ENCODE measurements at regions not wholly inside any gene's neighbourhood (a gene's known extent, or its start where the extent isn't known, plus 50 kb on each side); places are given as distances from the start of the nearest gene placed in this dataset.
"Not testable (repeated sequence)": the region's sequence is repeated elsewhere in the genome, so short reads cannot be mapped to it uniquely, and the experiment has no call there.

DNA sequence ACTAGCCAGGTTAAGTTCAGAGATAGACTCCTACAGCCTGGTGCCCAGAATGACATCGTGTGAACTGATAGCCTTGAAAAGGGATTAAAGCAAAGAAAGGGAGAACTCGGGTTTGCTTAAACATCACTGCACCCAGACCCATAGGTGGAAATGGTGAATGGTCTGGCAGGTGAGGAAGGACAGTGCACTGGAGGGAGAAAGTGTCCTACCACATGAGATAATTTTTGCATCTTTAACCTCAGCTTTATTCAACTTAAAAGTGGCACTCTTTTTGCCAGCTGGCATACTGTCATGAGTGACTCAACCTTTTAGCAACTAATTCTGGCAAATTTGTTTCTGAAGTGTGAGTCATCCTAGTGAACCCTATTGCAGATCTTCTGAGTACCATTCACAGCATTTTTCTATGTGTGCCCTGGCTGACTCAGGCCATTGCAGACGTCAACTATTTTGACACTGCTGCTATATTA lies 53.0 kb upstream of the DAPP1 start:
- no peak for FAIRE-seq

DNA sequence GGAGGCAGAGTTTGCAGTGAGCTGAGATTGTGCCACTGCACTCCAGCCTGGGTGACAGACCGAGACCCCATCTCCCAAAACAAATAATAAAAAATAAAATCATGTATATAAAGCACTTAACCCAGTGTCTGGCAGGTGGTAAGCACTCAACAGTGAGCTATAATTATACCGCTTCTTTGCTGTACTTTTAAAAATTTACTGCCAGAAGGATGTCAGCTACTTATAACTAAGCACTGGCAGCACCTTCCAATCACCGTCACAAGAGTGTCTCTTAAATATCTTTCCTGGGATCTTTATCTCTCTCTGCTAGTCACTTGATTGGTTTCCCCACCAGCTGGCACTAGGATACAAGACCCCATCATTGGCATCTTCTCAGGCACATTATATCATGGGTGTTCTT lies 53.9 kb upstream of the DAPP1 start:
- DNase-seq (ENCODE audit: low spot score in 2 of 2) = no peak
- no peak for FAIRE-seq

More for the DNA sequence above, 53.0 kb upstream of the DAPP1 start:
- peak in 1 of 2 donors; percentile 18 for DNase-seq (ENCODE audit: low spot score in 2 of 2)

DNA sequence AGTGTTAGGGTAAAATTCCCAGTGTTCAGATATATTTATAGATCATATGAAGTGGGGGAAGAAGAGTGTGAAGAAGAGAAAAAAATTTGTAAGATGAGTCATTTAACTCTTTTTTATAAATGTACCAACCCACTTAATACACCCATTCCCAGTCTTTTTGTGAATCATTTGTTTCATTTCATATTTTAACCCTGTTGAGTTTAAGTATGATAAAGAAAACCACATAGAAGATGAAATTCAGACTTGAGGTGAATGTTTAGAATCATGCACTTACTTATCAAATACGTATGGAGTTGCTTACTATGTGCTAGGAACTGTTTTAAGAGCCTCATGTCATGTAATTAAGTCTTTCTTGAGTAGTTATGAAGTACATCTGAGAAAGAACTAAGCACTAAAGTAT lies 56.6 kb upstream of the DAPP1 start:
- FAIRE-seq (no peak), DNase-seq (ENCODE audit: low spot score in 2 of 2) (no peak)

DNA sequence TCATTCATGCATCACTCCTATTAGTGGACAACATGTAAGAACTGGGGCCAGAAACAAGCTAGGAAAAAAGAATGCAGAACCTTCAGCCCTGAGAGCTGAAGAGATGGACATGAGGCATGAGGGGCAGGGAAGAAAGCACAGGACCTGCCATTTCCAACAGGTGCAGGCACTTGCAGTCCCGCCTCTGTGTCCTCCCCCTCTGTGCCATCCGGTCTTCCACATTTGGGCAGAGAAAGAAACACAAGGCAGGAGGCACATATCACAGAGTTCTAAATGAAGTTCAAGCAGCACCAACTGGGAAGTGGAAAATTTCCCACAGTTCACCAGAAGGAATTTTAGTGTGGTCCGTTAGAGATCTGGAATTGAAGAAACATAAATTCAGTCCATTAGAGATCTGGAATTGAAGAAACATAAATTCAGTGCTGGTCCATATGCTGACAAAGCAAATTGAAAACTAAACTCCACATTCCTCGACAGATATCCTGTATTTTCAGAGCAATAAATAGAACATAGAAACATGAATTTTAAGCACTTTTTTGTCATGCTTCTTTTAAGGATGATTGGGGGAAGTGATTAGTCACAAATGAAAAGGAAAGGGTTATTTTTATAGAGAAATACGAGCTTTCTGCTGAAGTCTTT lies 57.2 kb upstream of the DAPP1 start:
- FAIRE-seq = no peak
- no peak for DNase-seq (ENCODE audit: low spot score in 2 of 2)

DNA sequence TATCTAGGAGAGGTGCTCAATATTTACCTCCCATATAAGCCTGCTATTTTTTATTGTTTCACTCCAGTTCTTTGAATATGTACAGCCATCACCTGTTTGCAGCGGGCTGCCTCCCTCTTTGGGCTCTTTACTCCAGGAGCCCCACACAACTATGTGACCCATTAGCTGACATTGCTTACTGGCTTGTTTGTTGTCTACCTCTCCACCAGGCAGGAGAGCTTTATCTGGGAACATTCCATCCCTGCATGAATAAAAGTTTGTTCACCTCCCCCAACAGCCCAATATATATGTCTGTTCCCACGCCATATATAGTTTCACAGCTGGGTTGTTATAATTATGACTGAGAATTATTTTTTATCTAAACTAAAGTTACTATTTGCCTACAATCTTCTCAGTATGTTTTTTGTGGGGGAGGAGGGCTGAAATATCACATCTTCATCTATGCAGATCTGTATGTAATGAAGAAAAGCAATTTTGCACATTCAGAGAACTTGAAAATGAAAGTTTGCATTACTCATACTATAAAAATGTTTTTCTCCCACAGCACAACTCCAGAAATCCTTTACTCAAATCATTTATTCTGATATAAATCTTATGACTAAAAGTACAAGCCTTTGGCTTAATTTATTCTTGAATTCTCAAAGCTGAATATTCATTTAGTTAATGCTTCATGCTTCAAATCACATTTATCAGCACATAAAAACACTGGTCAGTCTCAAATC lies 61.2 kb upstream of the DAPP1 start:
- DNase-seq (ENCODE audit: low spot score in 2 of 2) (no peak), FAIRE-seq (no peak)

DNA sequence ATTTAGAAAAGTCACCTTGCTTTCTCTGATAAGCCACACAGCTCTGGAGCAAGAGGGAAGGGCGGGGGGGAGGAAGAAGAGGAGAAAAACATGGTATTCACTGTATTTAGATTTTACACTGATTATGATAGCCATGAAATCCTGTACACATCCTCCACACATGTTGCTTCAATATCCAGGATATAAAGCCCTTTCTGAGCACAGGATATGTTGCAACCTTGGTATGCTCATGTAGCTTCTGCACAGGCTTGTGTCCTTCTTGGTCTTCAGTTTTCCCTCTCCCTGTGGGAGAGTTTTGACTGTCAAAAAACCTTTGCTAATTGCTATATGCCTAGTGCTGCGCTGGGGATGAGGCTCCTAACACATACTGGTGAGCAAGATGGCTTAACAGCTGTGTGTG lies 61.9 kb upstream of the DAPP1 start:
- FAIRE-seq (no peak), DNase-seq (ENCODE audit: low spot score in 2 of 2) (no peak)

DNA sequence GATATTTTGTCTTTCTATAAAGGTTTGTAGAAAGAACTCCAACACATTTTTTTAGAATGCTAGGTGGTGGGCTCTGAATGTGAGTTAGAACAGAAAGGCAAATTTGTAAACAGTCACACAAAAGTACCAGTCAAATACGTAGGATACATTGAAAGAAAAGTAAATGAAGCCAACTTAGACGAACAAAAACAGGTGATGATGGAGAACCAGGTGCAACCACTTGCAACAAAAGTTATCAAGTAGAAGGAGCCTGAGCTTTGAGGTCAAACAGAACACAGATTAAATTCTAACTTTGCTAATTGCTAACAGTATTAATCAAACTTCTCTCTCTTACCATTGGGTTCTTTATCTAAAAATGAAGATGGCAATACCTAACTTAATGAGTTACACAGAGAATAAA lies 62.7 kb upstream of the DAPP1 start:
- no peak for DNase-seq (ENCODE audit: low spot score in 2 of 2)
- no peak for FAIRE-seq

DNA sequence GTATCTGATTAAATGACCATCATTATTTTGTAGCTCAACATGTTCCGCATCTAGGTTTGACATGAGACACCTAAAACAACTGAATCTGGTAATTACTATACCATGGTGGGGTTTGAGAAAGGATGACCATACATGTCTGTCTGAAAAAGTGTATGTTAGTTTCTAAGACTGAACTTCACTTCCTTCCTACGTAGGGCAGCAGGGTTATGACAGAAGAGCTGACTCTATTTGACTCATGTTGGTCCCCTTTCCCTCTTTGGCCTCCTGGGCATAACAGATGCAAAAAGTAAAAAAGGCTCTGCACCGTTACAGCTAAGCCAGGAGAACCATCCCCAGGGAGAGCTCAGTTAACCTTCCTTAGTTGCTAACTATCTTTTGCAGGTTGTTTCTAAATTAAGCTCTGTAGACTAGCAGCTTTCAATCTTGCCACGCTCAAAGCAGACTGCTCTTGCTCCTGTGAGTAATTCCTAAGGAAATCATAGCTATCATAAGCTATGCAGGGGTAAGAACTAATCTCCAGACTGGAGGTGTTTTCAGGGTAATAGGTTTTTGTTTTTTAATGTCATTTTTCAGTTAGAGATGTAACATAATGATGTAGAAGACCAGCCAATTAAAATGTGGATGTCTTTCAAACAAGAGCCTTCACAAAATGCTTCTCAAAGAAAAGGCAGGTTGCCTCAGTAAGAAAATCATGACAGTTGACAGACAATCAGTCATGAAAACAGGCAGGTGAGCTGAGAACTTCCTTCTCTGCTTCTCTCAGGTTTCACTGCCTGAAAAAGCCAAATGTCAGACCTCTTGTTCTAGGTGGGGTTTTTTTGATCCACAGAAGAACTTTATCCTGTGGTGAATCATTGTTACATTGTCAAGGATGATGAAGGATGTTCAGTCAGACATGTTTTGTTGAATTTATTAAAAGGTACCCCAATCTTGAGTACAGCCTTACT lies 66.9 kb upstream of the DAPP1 start:
- DNase-seq (ENCODE audit: low spot score in 2 of 2) (no peak), FAIRE-seq (no peak)

DNA sequence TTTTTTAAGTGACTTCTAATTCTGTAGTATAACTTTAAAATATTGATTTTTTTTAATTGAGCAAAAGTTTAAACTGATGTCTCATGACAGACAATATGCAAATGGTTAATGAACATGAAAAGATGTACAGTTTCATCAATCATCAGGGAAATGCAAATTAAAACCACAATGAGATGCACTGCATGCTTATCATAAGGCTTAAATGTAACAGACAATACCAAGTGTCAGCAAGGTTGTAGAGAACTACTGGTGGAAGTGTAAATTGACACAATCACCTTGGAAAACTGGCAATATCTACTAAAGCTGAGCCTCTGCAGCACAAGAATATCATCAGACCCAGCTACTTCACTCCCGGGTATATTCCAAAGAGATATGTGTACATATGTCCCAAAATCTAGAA lies 70.2 kb upstream of the DAPP1 start:
- DNase-seq (ENCODE audit: low spot score in 2 of 2) (no peak), FAIRE-seq (no peak)

DNA sequence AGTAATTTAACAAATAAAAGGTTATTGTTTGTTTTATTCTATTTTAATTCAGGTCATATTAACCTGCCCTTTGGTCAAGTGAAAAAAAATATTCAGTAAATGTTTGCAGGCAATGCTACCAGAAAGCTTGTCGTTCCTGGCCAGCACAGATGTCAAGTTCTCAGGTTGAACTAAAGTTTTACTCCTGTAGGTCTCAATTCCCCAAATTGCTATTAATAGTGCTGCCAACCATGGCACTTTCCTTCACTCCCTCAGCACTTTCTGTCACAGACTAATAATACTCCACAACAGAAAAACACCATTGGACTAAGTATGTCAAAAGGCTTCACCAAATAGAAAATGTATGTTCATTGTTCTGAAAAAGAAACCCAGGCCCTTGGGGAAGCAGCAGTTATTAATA lies 79.2 kb upstream of the C4orf54 start:
- DNase-seq (ENCODE audit: low spot score in 2 of 2) = no peak
- FAIRE-seq = no peak

DNA sequence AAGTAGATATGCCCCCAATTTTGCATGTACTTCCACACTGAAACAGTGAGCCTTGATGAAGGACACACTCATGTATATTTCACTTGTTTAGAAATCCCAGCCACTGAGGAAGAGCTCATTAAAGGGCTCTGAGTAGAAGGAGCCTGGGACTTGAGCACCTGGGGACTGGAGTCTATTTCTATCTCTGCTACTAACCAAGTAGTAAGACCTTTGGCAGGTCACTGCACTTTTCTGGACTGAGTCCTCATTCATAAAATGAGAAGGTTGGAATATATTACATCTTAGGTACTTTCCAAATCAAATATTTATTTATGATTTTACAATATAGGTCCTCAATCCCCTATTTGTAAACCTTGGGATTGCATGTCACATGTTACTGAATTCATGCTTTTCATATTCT lies 78.2 kb upstream of the C4orf54 start:
- no peak for DNase-seq (ENCODE audit: low spot score in 2 of 2)
- no peak for FAIRE-seq

DNA sequence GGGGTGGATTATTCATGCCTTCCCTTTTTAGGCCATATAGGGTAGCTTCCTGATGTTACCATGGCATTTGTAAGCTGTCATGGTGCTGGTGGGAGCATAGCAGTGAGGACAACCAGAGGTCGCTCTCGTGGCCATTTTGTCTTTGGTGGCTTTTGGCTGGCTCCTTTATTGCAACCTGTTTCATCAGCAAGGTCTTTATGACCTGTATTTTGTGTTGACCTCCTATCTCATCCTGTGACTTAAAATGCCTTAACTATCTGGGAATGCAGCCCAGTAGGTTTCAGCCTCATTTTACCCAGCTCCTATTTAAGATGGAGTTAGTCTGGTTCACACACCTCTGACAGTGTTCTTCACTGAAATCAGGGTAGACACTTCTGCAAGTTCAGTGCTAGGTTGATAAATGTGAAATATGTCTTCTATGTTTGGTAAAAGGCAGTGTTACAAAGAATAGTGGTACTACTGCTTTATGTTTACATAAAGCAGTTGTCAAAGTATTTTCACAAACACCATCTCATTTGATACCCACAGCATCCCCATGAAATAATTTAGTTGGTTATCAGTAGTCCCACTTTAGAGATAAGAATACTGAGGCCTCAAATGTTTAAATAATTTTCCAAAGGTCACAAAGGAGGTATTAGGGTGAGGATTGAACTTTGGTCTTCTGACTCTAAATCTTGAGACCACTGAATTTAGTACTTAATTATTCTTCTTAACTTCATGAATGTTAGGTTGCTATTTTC lies 77.1 kb upstream of the C4orf54 start:
- no peak for FAIRE-seq
- DNase-seq (ENCODE audit: low spot score in 2 of 2) = no peak

DNA sequence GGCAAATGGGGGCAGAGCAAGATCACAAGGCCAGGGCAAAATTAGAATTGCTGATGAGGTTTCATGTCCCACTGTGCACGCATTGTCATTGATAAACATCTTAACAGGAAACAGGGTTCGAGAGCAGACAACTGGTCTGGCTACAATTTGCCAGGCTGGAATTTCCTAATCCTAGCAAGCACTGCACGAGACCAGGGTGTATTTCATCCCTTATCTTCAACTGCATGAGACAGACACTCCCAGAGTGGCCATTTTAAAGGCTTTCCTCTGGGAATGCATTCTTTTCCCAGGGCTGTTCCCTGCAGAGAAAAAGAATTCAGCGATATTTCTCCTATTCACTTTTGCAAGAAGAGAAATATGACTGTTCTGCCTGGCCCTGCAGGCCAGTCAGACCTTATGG lies 75.8 kb upstream of the C4orf54 start:
- not testable (repeated sequence) for FAIRE-seq; DNase-seq (ENCODE audit: low spot score in 2 of 2)

DNA sequence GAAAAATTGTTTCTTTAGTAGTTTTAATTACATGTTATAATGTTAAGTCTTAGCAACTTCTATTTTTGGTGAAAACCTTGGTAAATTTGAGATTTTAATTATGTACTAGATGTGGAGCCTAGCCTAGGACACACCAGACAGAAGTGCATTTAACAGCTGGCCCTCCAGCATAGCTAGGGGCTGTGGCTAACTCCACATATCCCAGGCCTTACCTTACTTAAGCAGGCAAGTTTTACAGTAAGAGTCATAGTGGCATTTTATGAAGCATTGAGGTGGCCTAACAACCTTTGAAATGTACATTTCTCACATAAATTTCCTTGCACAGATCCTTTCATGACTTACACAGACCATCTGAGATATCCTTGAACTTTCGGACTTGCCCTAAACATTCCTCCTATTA lies 71.6 kb upstream of the C4orf54 start:
- no peak for DNase-seq (ENCODE audit: low spot score in 2 of 2)
- FAIRE-seq = no peak

DNA sequence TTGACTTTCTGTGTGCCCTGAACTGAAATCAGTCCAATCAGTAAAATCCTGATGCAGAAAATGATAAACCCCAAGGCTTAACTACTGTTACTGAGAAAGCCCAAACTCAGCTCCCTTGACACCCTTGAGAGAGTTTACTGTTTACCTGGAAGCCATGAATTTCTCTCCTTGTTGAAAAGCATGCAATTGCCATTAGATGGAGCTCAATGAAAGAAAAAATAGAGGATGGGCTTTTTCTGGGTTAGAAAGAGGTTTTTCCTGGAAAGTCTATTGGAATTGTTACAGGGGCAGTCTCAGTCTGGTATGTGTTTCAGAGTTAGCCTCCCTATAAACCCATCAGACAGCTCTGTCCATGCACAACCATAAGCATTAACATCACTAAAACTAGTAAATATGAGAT lies 66.4 kb upstream of the C4orf54 start:
- DNase-seq (ENCODE audit: low spot score in 2 of 2) (no peak), FAIRE-seq (no peak)

DNA sequence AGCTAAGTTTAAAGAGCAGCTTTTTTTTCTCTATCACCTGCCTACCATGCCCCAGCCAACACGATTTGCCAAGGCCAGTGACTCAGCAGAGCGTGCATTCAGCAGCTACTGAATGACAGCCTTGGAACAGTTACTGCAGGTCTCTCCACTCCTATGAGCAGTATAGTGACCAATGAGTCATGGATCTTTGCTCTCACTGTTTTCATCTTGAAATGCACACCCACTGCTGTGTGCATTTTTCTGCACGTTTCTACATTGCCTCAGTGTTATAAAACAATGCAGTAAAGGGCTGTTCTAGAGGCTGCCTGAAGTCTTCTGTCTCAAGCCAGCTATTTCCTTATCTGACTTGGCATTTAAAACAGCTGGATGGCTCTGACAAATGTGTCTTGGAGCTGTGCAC lies 66.0 kb upstream of the C4orf54 start:
- DNase-seq (ENCODE audit: low spot score in 2 of 2) (peak; percentile 3 to 23), FAIRE-seq (no peak)

DNA sequence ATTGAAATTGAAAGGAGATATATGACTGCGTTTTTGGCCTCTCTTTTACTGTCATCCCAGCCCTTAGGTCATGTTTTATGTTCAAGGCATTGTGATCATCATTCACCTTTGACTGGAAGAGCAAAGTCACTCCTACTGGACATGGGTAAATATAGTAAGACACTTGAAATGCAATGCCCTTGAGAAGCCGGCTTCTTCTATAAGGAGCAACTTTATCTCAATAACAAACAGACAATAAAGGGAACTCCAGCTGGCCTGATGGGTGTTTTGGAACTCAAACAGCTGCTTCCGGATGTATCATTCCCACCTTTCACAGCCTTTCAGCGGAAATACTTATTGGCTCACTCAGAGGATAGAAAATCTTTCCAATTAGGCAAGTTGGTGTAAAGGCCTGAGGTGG lies 65.1 kb upstream of the C4orf54 start:
- FAIRE-seq (no peak), DNase-seq (ENCODE audit: low spot score in 2 of 2) (no peak)

DNA sequence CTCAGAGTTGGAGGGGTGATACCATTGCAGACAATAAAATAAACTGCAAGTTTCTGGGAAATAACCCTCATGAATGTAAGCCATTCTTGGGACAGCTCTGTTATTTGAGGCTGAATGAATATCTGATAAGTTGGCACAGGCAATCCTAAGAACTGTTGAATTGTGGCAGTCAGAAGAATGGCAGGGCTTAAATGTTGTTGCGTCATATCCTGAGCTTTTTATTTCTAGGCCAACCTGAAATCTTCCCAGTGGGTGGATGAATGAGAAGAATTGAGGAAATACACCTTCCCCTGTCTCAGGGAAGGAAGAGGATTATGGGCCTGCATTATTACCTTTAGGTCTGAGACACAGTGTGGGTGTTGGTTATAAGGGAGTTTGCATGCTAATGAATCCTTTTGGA lies 64.4 kb upstream of the C4orf54 start:
- DNase-seq (ENCODE audit: low spot score in 2 of 2) (no peak), FAIRE-seq (no peak)

DNA sequence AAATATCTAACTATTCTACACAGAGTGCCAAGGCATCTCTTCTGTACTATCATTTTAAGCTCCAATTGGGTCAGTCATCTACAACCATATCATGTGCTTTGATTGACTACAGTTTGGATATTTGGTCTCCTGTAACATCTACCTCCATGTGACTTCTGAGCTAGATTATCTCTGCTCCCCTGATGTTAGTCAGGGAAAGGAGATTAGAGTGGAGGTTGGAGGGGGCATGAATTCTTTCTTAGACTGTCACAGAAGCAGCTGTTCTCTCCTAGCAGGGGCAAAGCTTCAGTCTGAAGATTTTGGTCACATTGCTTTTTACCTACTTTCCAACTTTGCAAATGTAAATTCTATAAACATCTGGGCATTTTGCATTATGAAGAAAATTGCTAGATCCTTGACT lies 62.6 kb upstream of the C4orf54 start:
- no peak for DNase-seq (ENCODE audit: low spot score in 2 of 2)
- no peak for FAIRE-seq

DNA sequence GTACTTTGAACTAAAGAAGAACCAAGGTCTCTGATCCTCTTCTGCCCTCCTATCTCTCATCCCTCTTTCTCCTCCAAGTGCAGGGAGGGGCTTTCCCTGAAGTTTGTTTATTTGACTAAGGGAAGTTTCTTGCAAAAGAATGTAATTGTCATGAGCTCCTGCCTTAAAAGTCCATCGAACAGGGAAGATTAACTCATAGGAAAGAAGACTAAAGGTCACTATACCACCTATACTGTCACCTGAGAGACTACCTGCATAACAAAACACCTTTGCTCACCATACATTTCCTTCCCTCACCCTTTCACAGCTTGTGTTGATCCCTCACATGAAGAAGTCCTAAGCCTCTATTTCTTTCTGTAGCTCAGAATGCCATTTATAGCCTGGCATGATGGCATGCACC lies 59.4 kb upstream of the C4orf54 start:
- DNase-seq (ENCODE audit: low spot score in 2 of 2) (no peak), FAIRE-seq (no peak)

DNA sequence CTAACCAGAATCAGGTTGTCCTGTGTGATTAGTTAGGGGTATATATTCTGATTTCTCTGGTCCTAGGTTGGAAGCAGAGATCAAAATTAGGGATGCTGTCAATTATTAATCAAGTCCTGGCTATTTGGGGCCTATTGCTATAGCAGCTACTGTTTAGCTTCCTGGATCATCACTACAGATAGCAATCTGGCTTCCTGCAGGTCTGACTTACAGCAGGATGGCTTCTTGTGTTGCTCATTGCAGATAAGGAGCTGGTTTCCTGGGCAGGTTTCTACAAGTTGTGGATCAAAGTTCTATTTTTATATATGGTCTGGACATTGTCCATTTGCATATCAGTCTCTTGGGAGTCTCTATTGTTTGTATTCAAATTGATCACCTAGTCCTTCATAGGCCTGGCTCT lies 57.7 kb upstream of the C4orf54 start:
- FAIRE-seq (no peak), DNase-seq (ENCODE audit: low spot score in 2 of 2) (no peak)
